HG02870 (cell line): ENCODE measurements at regions not wholly inside any gene's neighbourhood (a gene's known extent, or its start where the extent isn't known, plus 50 kb on each side); places are given as distances from the start of the nearest gene placed in this dataset.

Source experiments
- ATAC-seq: cut with Tn5 transposase; IDR thresholded peaks from one replicate; pipeline ENCODE4 v1.9.1; 2021; ENCODE audit warnings: mild to moderate bottlenecking, moderate library complexity; ENCODE audit not compliant: unreplicated experiment

DNA sequence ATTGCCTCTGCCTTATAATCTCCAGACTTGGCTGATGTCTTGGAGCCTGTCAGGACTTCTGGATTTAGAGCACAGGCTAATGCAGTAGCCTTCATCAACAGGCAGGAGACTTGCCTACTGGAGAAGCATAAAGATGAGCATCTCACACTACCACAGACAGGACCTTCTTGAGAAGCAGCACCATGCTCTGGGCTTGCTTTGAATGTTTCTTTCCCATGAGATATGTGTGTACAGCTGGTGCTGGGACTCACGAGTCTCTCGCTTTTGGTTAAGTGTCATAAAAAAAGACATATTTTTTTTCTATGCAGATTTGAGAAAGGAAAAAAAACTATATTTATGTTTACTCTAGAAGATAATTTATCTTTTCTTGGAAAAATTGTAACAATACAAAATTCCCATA, 671.3 kb downstream of the MRPL39 start:
- no peak for ATAC-seq

DNA sequence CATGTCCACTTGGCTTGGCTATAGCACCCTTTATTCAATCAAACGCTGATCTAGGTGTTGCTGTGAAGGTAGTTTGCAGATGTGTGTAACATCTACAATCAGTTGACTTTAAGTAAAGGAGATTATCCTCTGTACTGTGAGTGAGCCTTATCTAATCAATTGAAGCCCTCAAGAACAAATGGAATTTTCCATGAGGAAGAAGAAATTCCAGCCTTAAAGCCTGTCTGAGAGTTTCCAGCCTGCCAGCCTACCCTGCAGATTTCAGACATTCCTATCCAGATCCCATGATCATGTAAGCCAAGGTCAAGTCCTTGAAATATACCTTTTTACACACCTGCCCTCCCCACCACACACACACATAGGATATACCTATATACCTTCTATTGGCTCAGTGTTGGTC, 696.7 kb downstream of the MRPL39 start:
- no peak for ATAC-seq

DNA sequence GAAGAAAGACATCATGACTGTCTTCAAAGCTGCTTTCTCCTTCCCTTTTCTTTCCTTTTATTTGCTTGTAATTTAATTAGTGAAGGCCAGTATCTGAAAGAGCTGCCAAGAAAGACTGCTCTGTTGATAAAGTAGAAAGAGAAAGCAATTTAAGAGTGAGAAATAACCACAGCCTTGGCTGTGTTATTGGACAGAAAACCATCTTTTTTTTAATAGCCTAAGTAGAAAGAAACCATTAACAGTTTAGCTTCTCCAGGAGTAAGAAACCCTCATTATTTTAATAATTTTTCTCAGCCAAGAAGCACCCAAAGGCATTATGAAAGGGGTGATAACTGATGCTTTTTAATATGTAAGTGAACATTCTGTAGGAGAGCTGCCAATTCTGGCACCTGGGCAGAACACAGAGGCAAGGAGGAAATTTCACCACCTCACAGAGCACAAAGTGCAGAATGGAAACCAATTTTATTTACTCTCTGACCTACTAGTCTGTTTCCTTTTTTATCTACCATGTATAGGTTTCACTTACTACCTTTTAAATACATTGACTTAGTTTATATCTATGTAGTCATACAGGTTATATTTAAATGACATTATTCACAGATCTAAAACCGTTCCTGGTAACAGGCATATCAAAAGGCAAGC, 703.2 kb downstream of the MRPL39 start:
- ATAC-seq, result no peak

DNA sequence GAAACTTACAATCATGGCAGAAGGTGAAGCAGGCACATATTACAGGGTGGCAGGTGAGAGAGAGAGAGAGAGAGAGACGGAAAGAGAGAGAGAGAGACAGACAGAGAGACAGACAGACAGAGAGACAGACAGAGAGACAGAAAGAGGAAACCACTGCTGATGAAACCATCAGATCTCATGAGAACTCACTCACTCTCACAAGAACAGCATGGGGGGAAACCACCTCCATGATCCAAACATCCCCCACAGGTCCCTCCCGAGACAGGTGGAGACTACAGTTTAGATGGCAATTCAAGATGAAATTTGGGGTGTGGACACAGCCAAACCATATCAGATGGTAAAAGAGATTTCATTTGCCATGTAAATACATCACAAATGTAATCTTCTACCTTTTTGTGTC, 708.1 kb downstream of the MRPL39 start:
- peak; percentile 58 for ATAC-seq

DNA sequence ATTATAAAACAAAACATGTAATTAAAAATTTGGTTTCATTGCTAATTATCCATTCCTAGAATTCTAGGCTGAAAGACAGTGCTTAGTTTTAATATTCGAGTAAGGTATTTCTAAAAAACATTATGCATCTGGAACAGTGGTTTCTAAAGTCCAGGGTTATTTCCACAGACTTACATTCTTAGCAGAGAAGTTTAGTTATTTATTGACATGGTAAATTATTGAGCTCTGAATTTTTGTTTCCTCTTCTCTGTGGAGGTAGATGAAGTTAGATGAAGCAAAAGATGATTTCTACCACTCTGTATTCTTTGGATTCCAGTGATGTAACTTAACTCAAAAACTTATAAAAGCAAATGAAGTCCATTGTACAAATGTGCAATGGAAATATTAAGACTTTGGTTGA, 709.4 kb downstream of the MRPL39 start:
- no peak for ATAC-seq

DNA sequence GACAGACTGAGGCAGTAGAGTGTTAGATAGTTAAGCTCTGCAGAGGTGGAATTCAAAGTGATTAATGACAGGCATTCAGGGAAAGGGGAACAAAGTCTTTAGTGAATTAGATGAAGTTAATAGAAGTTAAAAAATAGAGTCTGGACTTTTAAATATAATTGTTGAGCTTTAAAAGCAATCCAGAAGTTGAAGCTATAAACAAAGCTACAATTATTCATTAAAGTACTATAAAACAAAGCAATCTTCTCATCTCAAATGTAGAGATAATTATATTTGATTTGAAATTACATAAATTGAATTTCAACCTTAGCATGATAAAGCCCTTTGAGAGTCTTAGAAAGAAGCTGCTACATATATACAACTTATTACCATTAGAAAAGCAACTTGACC, 710.6 kb downstream of the MRPL39 start:
- ATAC-seq, result no peak

DNA sequence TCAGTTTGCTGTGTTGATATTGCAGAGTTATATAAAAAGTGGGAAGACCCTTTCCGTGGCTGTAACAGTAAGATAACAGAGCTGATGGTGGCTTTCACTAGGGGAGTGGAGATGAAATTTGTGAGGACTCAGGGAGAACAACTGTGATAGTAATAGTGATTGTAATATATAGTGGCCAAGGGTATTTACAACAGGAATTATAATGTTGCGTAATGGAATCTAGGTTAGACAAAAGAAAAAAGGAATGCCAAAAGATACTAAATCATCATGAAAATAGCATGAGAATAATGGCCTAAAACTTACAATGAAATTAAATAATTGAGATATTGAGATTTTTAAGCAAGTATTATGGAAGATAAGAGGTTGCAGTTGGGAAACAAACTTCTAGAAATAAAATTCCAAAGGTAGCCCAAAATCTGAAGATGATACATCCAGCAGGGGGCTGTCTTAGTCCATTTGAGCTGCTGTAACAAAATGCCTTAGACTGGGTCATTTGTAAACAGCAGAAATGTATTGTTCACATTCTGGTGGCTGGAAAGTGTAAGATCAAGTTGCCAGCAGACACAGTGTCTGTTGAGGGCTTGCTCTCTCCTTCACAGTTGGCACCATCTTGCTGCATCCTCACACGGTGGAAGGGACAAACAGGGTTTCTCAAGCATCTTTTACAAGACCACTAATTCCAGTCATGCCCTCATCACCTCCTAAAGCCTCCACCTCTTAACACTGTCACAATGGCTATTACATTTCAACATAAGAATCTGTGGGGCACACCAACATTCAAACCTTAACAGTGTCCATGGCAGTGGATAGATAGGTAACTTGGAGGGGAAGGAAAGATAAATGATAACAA, 711.2 kb downstream of the MRPL39 start:
- ATAC-seq, result peak; percentile 59

DNA sequence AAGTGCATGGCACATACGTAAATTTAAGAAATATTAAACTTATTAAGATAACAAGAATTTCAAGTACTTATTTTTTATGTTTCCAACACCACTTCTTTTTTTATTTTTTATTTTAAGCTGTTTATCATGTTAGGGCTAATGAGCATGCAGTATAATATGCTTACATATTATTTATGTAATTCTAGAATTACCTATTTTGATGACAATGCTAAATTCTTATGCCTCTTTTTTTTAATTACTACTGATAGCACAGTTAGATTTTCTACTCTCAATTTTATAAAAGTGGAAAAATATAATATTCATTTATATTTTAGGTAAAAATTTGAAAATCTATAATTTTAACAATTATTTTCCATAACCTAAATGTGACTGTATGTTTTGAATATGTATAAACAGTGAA, 713.0 kb downstream of the MRPL39 start:
- ATAC-seq, result no peak

DNA sequence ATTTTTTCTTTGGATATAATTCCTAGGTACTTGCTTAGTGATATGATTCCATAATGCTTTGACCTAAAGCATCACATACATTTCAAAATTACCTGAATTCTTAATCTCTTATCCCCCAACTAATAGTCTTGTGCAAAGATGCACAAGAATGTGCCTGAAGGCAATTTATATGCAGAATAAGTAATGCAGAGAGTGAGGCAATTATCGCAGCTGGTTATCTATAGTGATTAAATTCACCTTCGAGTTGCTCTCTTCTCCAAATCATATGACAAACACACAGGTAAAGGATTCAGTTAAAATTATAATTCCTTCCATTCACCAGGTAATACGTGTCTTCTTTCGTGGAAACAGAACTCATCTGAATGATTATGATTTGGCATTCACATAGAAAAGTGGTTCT, 717.3 kb downstream of the MRPL39 start:
- no peak for ATAC-seq

DNA sequence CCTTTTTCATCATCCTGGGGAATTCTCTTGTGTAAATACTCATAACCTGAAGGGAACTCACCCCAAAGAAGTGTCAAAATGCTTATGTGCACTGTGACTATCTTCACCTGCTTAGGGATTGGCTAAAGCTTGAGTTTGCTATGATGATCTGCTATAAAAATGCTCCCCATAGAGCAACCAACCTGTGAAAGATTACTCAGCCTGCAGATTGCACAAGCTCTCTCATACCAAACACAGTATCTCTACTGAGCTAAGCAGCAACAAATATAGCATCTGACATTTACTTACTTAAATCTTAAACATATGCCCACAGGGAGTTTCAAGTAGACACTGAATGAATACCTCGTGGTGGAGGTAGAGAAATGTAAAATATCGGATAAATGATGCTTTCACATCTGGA, 725.8 kb downstream of the MRPL39 start:
- no peak for ATAC-seq

DNA sequence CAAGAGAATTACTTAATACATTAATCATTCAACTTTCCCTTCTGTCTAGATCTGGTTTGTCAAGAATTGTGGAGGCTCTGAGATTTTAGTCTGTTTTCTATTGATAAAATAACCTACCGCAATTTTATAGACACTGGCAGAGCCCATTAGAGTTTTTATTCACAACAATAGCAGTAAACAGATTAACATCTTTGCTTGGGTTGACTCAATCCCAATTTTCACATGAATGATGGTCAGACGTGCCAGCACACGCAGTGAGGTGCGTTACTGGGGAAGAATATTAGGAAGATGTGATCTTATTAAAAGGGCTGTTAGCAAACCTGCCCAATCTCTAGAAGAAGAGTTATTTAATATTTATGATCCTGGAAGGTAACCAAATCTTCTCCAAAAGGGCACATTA, 736.6 kb downstream of the MRPL39 start:
- no peak for ATAC-seq

DNA sequence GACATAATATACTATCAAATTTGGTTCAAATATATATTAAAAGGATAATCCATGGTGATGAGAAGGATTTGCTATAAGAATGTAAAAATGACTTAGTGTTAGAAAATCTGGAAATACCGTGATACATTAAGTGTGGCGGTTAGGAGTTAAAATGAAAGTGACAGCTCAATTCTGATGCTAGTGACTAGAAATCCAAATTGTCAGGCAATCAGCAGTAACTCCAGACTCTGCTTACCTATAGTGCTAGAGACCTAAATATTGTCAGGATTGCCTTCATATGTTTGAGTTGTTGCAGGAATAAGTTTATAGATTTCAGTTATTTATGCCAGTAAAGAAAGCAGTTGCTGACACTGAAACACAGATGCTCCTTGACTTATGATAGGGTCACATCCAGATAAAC, 737.4 kb downstream of the MRPL39 start:
- ATAC-seq, result no peak

DNA sequence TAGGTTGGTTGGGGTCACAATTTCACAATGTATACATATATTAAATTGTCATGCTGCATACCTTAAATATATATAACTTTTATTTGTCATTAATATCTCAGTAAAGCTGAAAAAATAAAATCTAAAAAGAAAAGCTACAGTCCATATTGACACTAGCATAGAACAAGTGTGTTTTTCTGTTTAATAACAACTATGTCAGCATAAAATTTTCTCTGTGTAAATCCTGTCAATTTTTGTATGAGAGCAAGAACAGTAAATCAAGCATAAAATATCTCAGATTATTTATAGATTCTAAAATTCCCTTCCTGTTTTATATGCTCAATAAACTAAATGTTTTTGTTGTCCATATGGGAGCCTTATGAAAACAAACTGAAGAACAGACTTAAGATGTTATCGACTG, 739.2 kb downstream of the MRPL39 start:
- ATAC-seq, result no peak

DNA sequence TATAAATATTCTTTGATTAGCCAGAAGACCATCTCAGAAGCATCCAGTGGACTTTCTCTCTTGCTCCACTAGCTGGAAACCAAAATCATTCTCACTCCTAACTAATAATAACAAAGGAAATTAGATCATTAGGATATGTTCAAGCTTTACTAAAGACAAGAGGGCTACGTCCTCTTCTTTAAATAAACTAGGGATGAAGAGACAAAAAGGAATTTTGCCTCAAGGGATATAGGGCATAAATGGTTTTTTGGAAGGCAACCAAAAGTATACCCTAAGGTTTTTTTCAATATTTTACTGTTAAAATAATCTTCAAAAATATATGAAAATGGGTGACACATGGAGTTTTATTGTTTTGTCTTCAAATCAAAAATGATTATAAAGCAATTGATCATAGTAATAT, 745.8 kb downstream of the MRPL39 start:
- no peak for ATAC-seq

DNA sequence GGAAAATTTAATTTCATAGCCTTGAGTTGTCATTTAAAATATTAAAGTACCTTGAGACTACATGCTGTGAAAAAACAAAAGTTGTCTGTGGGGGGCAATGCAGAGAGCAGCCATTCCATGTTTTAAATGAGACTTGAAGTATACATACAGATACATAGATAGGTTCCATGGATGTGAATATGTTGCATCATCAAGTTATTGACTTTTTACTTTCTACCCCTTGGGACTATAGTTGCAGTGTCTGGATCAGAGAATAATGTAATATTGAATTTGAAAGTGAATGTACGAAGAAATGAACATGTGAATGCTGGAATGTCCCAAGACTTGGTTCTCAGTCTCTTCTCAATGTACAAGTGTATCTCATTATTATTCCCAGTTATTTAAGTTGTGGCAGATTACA, 751.0 kb downstream of the MRPL39 start:
- ATAC-seq, result no peak

DNA sequence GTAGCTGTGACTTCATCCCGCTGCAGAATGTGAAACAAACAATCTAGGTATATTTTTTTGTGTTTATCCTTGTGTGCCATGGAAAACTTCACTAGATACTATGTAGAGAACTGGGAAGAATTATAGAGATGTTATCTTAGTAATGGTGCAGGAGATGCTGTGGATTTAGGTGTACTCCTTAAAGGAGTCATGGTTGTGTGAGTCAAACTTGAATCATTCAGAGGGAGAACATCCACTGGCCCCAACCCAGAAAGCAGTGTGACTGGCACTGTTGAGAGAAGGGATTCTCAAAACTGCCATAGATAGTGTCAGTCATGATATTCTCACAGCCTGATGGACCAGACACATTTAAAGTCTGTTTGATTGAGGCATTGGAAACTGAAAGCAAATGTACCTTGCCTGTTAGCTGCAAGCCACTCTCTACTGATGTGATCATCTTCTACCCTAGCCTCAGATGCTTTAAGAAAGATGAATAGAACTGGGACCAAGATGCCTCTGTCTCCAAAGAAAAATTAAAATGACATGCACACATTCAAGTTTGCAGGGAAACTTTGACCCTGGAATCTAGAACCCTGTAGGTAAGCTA, 754.6 kb downstream of the MRPL39 start:
- no peak for ATAC-seq

DNA sequence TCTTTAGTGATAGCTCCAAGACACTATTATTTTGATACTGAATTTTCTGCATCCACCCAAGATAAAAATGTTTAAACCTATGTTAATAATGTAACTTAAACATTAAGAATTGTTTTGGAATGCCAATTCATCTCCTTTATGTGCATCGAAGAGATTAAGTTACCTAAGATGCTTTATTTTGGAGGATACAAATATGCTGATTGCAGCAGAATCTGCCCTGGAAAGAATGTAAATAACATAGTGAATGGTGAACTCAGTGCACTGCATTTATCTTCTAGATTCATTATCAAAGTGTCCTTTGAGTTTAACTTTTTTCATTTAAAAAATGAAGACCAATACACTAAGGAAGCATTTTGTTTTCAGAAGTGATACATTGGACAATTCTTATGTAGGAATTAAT, 757.2 kb downstream of the MRPL39 start:
- no peak for ATAC-seq

DNA sequence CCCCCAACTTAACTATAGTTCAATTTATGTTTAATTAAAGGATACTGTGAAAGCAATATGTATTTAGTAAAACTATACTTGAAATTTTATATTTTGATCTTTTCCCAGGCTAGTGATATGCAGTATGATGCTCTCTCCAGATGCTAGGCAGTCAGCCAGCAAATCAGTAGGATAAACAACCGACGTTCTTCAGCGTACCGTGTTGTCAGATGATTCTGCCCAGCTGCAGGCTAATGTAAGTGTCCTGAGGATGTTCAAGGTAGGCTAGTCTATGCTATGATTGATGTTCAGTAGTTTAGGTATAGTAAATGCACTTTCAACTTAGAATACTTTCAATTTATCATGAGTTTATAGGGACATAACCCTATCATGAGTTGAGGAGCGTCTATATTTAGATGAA, 762.6 kb downstream of the MRPL39 start:
- no peak for ATAC-seq

DNA sequence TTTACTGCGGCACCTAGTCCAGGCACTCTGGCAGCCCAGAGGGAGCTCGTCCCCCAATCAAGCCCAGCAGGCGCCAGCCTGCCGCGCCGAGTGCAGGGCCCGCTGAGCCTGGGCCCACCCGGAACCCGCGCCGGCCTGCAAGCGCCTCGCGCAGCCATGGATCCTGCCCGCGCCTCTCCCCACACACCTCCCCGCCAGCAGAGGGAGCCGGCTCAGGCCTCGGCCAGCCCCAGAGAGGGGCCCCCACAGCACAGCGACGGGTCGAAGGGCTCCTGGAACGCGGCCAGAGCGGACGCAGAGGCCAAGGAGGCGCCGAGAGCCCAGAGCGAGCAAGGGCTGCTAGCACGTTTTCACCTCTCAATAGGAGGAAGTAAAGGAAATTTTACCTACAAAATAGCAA, 767.0 kb downstream of the MRPL39 start:
- ATAC-seq, result no peak

DNA sequence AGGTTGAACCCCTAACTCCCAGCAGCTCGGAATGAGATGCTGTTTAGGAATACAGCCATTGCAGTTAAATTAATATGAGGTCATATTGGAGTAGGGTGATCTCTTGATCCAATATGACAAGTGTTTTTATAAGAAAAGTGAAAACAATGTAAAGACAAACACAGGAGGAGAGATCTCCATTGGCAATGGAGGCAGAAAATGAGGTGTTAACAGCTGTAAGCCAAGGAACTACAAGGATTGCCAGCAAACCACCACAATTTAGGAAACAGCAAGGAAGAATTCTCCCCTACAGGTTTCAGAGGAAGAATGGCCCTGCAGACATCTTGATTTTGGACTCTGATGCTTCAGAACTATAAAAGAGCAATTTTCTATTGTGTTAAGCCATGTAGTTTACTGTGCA, 774.3 kb downstream of the MRPL39 start:
- ATAC-seq, result no peak

DNA sequence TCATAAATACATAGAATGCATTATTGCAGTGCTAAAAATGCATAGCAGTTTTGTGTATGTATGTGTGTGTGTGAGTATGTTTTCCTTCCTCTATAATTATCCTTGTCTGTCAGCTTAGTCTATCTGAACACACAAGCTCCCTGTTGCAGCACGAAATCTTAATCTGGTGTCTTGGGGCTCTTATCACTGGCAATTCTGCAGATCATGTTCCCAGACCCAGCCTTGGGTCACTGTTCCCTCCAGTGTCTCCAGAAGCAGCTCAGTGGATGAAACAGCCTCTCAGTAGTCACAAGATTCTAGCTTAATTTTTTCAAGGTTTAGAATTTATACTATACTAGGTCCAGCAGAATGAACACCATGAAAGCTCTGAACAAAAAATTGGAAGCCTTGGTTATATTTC, 777.9 kb downstream of the MRPL39 start:
- ATAC-seq, result no peak

DNA sequence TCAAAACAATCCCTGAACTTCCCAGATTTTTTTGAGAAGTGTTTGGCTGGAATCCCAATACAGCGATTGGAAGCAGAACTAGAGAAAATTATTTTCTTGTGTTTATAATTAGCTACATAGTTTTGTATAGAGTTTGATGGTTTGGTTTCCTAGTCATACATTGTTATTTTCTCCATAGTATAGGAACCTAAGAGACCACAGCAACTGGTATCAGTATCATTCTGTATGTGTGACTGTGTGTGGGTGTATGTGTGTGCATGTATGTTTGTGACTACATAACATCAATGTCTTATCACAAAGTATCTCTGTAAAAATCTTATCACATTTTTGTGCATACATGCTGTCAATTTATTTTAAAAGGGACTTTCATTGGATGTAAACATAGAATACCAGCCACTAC, 780.5 kb downstream of the MRPL39 start:
- ATAC-seq, result peak; percentile 63
